Natural killer cell (primary cell): ENCODE measurements at regions not wholly inside any gene's neighbourhood (a gene's known extent, or its start where the extent isn't known, plus 50 kb on each side); places are given as distances from the start of the nearest gene placed in this dataset.

ENCODE experiments used
- ATAC-seq, 3 donors: fragments of 150-1000 bp in 2 of 3; fragments of 200-7000 bp in 1 of 3; cut with Tn5 transposase; 1 replicate in 1 of 3; 2 replicates in 2 of 3; pipeline ENCODE4 v1.10.0; 2021; ENCODE audit warnings: mild to moderate bottlenecking in 2 of 3, moderate library complexity in 2 of 3
- DNase-seq, 2 donors: peaks; one replicate each; pipeline versions ENCODE4 v3.0.0 to v3.0.0-alpha.2; 2013 to 2021; ENCODE audit warnings: mixed read lengths in 1 of 2
- H3K27ac ChIP-seq: one replicate; pipeline ENCODE4 v1.5.1; 2013; ENCODE audit warnings: mild to moderate bottlenecking, low read length
- H3K27me3 ChIP-seq: one replicate; pipeline ENCODE4 v1.6.1; 2013; ENCODE audit warnings: low read length; ENCODE audit not compliant: control insufficient read depth, insufficient read depth
- H3K36me3 ChIP-seq: one replicate; pipeline ENCODE4 v1.6.1; 2013; ENCODE audit warnings: low read length; ENCODE audit not compliant: control insufficient read depth, insufficient read depth
- H3K4me1 ChIP-seq: one replicate; pipeline ENCODE4 v1.6.1; 2013; ENCODE audit warnings: low read length; ENCODE audit not compliant: control insufficient read depth, insufficient read depth
- H3K4me3 ChIP-seq: one replicate; pipeline ENCODE4 v1.5.1; 2013; ENCODE audit warnings: low read length
- H3K9me3 ChIP-seq: one replicate; pipeline ENCODE4 v1.6.1; 2013; ENCODE audit warnings: low read length; ENCODE audit not compliant: control insufficient read depth, insufficient read depth
- H3K27ac Mint-ChIP-seq, 2 donors: one replicate each; pipeline ENCODE4 v1.8.0; 2022; ENCODE audit warnings: mild to moderate bottlenecking in 2 of 2, mixed read lengths in 2 of 2, moderate library complexity in 1 of 2
- H3K27me3 Mint-ChIP-seq, 2 donors: one replicate each; pipeline ENCODE4 v1.8.0; 2022; ENCODE audit warnings: low read depth in 2 of 2, mixed read lengths in 2 of 2
- H3K36me3 Mint-ChIP-seq: one replicate; pipeline ENCODE4 v1.8.0; 2022; ENCODE audit warnings: mixed read lengths
- H3K4me1 Mint-ChIP-seq, 2 donors: one replicate each; pipeline ENCODE4 v1.8.0; 2022; ENCODE audit warnings: mixed read lengths in 2 of 2
- H3K4me3 Mint-ChIP-seq: one replicate; pipeline ENCODE4 v1.8.0; 2022; ENCODE audit warnings: mild to moderate bottlenecking, moderate library complexity, mixed read lengths
- H3K9me3 Mint-ChIP-seq, 2 donors: one replicate each; pipeline ENCODE4 v1.8.0; 2022; ENCODE audit warnings: mixed read lengths in 2 of 2
- CTCF ChIP-seq: fragments of 200-600 bp; IDR thresholded peaks from one replicate; pipeline ENCODE4 v1.8.0; 2022; ENCODE audit warnings: antibody characterized with exemption
- WGBS: methylation state at CpG from one replicate; pipeline ENCODE4 v1.1.7; 2013; ENCODE audit warnings: missing lambda C conversion rate; ENCODE audit not compliant: insufficient coverage; 5-methylcytosine and 5-hydroxymethylcytosine counted together
- intact Hi-C: fragments of 100-400 bp; cut with micrococcal nuclease; formaldehyde crosslinking; loops from one replicate; pipeline ENCODE4 v1.14.2; 2022

GRCh38 chr16:65525707-65526106 lies 403.8 kb upstream of the CDH11 start:
- Mint-ChIP-seq H3K4me3 (no peak overlapping the region), H3K9me3 (peaks cover 0 to 2% of the 10 kb centered on the region in 2 donors), H3K36me3 (no peaks in the 10 kb centered on the region), H3K27me3 (peaks cover 0 to 5% of the 10 kb centered on the region in 2 donors), H3K4me1 (no peaks in the 10 kb centered on the region), H3K27ac (no peak overlapping the region)
- TF ChIP-seq CTCF = no peak
- Histone ChIP-seq H3K27ac (no peak overlapping the region), H3K9me3 (no peaks in the 10 kb centered on the region), H3K27me3 (no peaks in the 10 kb centered on the region), H3K4me1 (no peaks in the 10 kb centered on the region), H3K36me3 (no peaks in the 10 kb centered on the region), H3K4me3 (no peak overlapping the region)
- no peak for ATAC-seq
- intact Hi-C loops = no loop called here
- 100% methylated on average over 1 of the region's 2 CpGs for WGBS
- DNase-seq = no peak

GRCh38 chr16:65524997-65525396 lies 403.1 kb upstream of the CDH11 start:
- WGBS = 39% methylated on average over 8 of the region's 8 CpGs
- peaks cover 0 to 2% of the 10 kb centered on the region in 2 donors for H3K9me3 Mint-ChIP-seq

GRCh38 chr16:65524231-65524630 lies 402.4 kb upstream of the CDH11 start:
- no peak overlapping the region for H3K4me3 ChIP-seq
- H3K9me3 ChIP-seq = no peaks in the 10 kb centered on the region
- H3K27me3 ChIP-seq = no peaks in the 10 kb centered on the region
- Mint-ChIP-seq H3K9me3 (peaks cover 0 to 5% of the 10 kb centered on the region in 2 donors), H3K4me3 (no peak overlapping the region), H3K27ac (no peak overlapping the region), H3K36me3 (no peaks in the 10 kb centered on the region), H3K27me3 (peaks cover 0 to 5% of the 10 kb centered on the region in 2 donors), H3K4me1 (no peaks in the 10 kb centered on the region)
- intact Hi-C loops = no loop called here
- DNase-seq (no peak), ATAC-seq (no peak)
- H3K36me3 ChIP-seq = no peaks in the 10 kb centered on the region
- no peaks in the 10 kb centered on the region for H3K4me1 ChIP-seq
- TF ChIP-seq CTCF = no peak
- no peak overlapping the region for H3K27ac ChIP-seq
- WGBS = no CpG with 5 or more reads among the region's 3 CpGs

More at GRCh38 chr16:65524997-65525396, 403.1 kb upstream of the CDH11 start:
- Mint-ChIP-seq H3K4me3 (no peak overlapping the region), H3K27ac (no peak overlapping the region), H3K36me3 (no peaks in the 10 kb centered on the region), H3K4me1 (no peaks in the 10 kb centered on the region), H3K27me3 (peaks cover 0 to 5% of the 10 kb centered on the region in 2 donors)
- Histone ChIP-seq H3K27me3 (no peaks in the 10 kb centered on the region), H3K4me1 (no peaks in the 10 kb centered on the region), H3K36me3 (no peaks in the 10 kb centered on the region), H3K27ac (no peak overlapping the region), H3K9me3 (no peaks in the 10 kb centered on the region), H3K4me3 (no peak overlapping the region)
- ATAC-seq (no peak), DNase-seq (no peak)
- intact Hi-C loops = no loop called here
- no peak for TF ChIP-seq CTCF

GRCh38 chr16:65523283-65523944 lies 401.6 kb upstream of the CDH11 start:
- Mint-ChIP-seq H3K36me3 (no peaks in the 10 kb centered on the region), H3K27me3 (peaks cover 0 to 5% of the 10 kb centered on the region in 2 donors), H3K4me1 (no peaks in the 10 kb centered on the region), H3K27ac (no peak overlapping the region), H3K9me3 (peaks cover 0 to 3% of the 10 kb centered on the region in 2 donors), H3K4me3 (no peak overlapping the region)
- WGBS = 87% methylated on average over 3 of the region's 5 CpGs
- no peak for ATAC-seq
- no peak overlapping the region for H3K27ac ChIP-seq
- H3K9me3 ChIP-seq = no peaks in the 10 kb centered on the region
- TF ChIP-seq CTCF = no peak
- no peaks in the 10 kb centered on the region for H3K36me3 ChIP-seq
- no peaks in the 10 kb centered on the region for H3K27me3 ChIP-seq
- no peak for DNase-seq
- H3K4me1 ChIP-seq = no peaks in the 10 kb centered on the region
- no peak overlapping the region for H3K4me3 ChIP-seq
- intact Hi-C loops = no loop called here
